Stimulated activated CD4-positive, alpha-beta T cell treated with anti-CD3 and anti-CD28 coated beads, TNF-alpha, amount 100 ng/mL, for 4 hours (primary cell): ENCODE measurements at regions not wholly inside any gene's neighbourhood (a gene's known extent, or its start where the extent isn't known, plus 50 kb on each side); places are given as distances from the start of the nearest gene placed in this dataset.

Experiments
- DNase-seq, 3 experiments: peaks; one replicate each; pipeline ENCODE4 v3.0.0-alpha.2; 2020; ENCODE audit warnings: low read depth in 3 of 3

- no peak for DNase-seq
These were observed 132.2 kb upstream of the NPVF start for GRCh38 chr7:25360451-25360850.

- DNase-seq = no peak
These were observed 133.1 kb upstream of the NPVF start for GRCh38 chr7:25361387-25361786.

GRCh38 chr7:25361863-25362262, 133.6 kb upstream of the NPVF start:
- no peak for DNase-seq

- DNase-seq = no peak
These were observed 140.4 kb upstream of the NPVF start for GRCh38 chr7:25368599-25369201.

- no peak for DNase-seq
These were observed 141.5 kb upstream of the NPVF start for GRCh38 chr7:25369786-25370185.

- no peak for DNase-seq
These were observed 143.7 kb upstream of the NPVF start for GRCh38 chr7:25371972-25372371.

GRCh38 chr7:25375805-25376600, 147.7 kb upstream of the NPVF start:
- no peak for DNase-seq

- no peak for DNase-seq
These were observed 151.3 kb upstream of the NPVF start for GRCh38 chr7:25379351-25380300.

GRCh38 chr7:25381818-25382589, 153.7 kb upstream of the NPVF start:
- DNase-seq = no peak

GRCh38 chr7:25382869-25383268, 154.6 kb upstream of the NPVF start:
- no peak for DNase-seq

- DNase-seq = no peak
These were observed 155.1 kb upstream of the NPVF start for GRCh38 chr7:25383402-25383801.

GRCh38 chr7:25384788-25385505, 156.7 kb upstream of the NPVF start:
- DNase-seq = no peak

GRCh38 chr7:25385506-25386136, 157.3 kb upstream of the NPVF start:
- DNase-seq = no peak

- no peak for DNase-seq
These were observed 158.0 kb upstream of the NPVF start for GRCh38 chr7:25386311-25386744.

- no peak for DNase-seq
These were observed 160.4 kb upstream of the NPVF start for GRCh38 chr7:25388681-25389080.

GRCh38 chr7:25389489-25390106, 161.3 kb upstream of the NPVF start:
- DNase-seq = no peak

- DNase-seq = no peak
These were observed 163.1 kb upstream of the NPVF start for GRCh38 chr7:25391295-25391861.

GRCh38 chr7:25391961-25392587, 163.8 kb upstream of the NPVF start:
- DNase-seq = no peak
